ENCODE measurements at regions not wholly inside any gene's neighbourhood (a gene's known extent, or its start where the extent isn't known, plus 50 kb on each side); places are given as distances from the start of the nearest gene placed in this dataset.

DNA sequence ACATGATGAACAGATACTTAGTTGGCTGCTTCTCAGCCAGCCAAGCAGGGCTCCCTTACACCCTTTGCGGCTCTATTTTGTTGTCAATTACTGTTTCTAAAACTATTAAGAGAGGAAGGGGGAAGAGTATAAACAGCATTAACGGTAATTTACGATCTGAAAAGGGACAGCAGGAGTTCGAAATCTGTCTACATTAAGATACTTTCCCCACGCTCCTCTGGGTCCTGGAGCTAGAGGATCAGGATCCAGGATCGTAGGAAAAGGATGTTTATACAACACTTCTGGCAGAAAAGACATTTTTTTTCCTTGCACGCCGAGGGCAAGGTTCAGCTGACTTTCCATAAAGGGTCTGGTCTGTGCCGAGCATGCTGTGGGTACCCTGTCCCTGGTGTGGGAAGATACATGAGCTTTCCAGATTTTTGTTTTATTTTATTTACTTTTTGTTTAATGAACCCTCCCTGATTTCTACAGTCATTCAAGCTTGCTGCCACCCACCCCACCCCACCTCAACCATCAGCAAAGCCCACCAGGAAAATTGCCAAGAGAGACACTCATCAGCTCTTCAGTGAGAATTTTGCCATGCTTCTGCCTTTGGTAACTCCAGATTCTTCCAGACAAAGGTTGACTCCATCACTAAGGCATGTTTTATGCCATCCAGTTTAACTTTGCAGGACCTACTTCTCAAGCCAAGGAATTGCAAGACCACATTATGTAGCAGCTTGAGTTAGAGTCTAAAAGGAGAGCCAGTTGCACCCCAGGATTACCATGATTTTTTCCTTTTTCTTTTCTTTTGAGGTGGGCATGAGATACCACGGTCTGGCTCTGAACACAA lies 188.1 kb downstream of the QDPR start:
- Histone ChIP-seq H3K27ac (no peak overlapping the region), H3K9me3 (no peaks in the 10 kb centered on the region), H3K4me3 (no peak overlapping the region), H3K4me1 (no peaks in the 10 kb centered on the region), H3K27me3 (no peaks in the 10 kb centered on the region), H3K36me3 (no peaks in the 10 kb centered on the region)
- DNase-seq = no peak
- no peak for TF ChIP-seq CTCF (IDR thresholded peaks at IDR 0.05)
- no peak for TF ChIP-seq POLR2A (IDR thresholded peaks at IDR 0.05)

- no peaks in the 10 kb centered on the region for H3K36me3 ChIP-seq
- TF ChIP-seq POLR2A (IDR thresholded peaks at IDR 0.05) (no peak), CTCF (IDR thresholded peaks at IDR 0.05) (no peak)
Observed at GRCh38 chr4:17322514-17322913, 189.4 kb downstream of the QDPR start.

DNA sequence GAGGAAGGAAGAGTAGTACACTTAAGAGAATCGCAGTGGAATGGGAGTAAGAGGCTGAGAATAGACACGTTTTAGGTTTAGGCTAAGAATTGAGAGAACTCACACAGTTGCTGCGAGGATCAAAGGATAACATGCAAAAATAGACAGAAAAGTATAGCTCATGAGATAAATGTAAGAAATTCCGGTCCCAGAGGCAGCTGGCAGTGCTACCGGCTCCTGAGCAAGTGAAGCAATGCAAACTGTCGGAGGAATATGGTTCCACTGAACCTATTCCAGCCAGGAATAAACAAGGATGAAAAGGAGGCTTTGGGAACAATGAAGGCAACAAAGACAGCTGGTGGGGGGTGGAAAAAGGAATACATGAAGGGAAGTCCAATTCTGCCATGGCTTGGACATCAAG lies 191.8 kb downstream of the QDPR start:
- no peaks in the 10 kb centered on the region for H3K4me1 ChIP-seq

More at GRCh38 chr4:17322514-17322913, 189.4 kb downstream of the QDPR start:
- DNase-seq = no peak
- H3K9me3 ChIP-seq = no peaks in the 10 kb centered on the region
- H3K27ac ChIP-seq = no peak overlapping the region
- no peaks in the 10 kb centered on the region for H3K4me1 ChIP-seq
- no peak overlapping the region for H3K4me3 ChIP-seq
- H3K27me3 ChIP-seq = no peaks in the 10 kb centered on the region

DNA sequence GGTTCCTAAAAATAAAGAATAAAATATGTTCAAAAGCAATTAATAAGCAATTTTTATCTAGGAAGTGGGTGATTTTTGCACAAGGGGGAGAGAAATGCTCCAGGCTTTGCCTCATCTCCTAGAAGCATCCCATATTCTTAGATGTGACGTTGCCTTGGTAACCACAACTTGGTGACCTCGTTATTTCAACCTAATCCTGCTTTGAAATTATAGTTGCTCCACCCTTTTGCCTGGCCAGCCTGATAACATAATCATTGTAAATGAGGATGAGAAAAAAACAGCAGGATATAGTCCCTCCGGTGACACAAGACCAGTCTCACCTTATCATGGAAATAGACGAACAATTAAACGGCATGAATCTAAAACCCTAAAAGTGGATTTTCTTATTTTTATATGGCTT lies 194.4 kb downstream of the QDPR start:
- Histone ChIP-seq H3K27me3 (no peaks in the 10 kb centered on the region), H3K36me3 (no peaks in the 10 kb centered on the region), H3K4me3 (no peak overlapping the region), H3K9me3 (no peaks in the 10 kb centered on the region), H3K4me1 (no peaks in the 10 kb centered on the region), H3K27ac (no peak overlapping the region)
- TF ChIP-seq CTCF (IDR thresholded peaks at IDR 0.05) = no peak
- TF ChIP-seq POLR2A (IDR thresholded peaks at IDR 0.05) = no peak
- DNase-seq = no peak

More for the DNA sequence above, 191.8 kb downstream of the QDPR start:
- TF ChIP-seq POLR2A (IDR thresholded peaks at IDR 0.05) = no peak
- TF ChIP-seq CTCF (IDR thresholded peaks at IDR 0.05) = no peak
- H3K27me3 ChIP-seq = no peaks in the 10 kb centered on the region
- no peaks in the 10 kb centered on the region for H3K9me3 ChIP-seq
- no peak overlapping the region for H3K4me3 ChIP-seq
- DNase-seq = no peak
- H3K27ac ChIP-seq = no peak overlapping the region
- no peaks in the 10 kb centered on the region for H3K36me3 ChIP-seq

- Histone ChIP-seq H3K27me3 (no peaks in the 10 kb centered on the region), H3K36me3 (no peaks in the 10 kb centered on the region), H3K4me1 (no peaks in the 10 kb centered on the region), H3K9me3 (no peaks in the 10 kb centered on the region), H3K4me3 (no peak overlapping the region), H3K27ac (no peak overlapping the region)
- DNase-seq = no peak
- TF ChIP-seq CTCF (IDR thresholded peaks at IDR 0.05) = no peak
- TF ChIP-seq POLR2A (IDR thresholded peaks at IDR 0.05) = no peak
Observed at GRCh38 chr4:17316566-17316965, 195.3 kb downstream of the QDPR start.
